HG03565 (cell line): ENCODE measurements at regions not wholly inside any gene's neighbourhood (a gene's known extent, or its start where the extent isn't known, plus 50 kb on each side); places are given as distances from the start of the nearest gene placed in this dataset.
"Not testable (repeated sequence)": the region's sequence is repeated elsewhere in the genome, so short reads cannot be mapped to it uniquely, and the experiment has no call there.

ENCODE experiments used
- ATAC-seq: cut with Tn5 transposase; IDR thresholded peaks from one replicate; pipeline ENCODE4 v1.9.1; 2021; ENCODE audit warnings: mild to moderate bottlenecking, moderate library complexity; ENCODE audit not compliant: unreplicated experiment

DNA sequence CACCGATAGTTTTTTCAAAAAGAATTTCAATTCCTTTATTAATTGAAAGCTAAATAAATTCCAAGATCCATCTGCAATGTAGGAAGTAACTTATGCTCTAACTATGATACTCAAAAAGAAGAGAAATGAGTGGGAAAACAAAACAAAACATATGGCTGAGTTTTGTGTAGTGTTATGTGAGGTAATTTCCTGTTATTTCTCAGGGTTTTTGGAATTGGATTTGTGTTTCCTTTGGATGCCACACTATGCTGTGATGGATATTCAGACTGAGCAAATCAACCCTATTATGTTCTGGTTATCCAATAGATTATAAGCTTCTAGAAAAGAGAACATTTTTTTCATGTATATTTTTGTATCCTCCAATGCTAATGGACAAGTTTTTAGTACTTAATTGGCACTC, 73.4 kb upstream of the RAPGEF2 start:
- no peak for ATAC-seq

DNA sequence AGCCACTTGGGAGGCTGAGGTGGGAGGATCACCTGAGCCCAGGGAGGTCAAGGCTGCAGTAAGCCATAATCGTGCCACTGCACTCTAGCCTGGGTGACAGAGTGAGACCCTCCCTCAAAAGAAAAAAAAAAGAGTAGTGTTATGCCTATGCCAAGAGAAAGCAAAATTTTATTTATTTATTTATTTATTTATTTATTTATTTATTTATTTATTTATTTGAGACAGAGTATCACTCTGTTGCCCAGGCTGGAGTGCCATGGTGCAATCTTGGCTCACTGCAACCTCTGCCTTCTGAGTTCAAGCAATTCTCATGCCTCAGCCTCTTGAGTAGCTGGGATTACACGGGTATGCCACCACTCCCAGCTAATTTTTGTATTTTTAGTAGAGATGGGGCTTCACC, 72.6 kb upstream of the RAPGEF2 start:
- ATAC-seq: not testable (repeated sequence)

DNA sequence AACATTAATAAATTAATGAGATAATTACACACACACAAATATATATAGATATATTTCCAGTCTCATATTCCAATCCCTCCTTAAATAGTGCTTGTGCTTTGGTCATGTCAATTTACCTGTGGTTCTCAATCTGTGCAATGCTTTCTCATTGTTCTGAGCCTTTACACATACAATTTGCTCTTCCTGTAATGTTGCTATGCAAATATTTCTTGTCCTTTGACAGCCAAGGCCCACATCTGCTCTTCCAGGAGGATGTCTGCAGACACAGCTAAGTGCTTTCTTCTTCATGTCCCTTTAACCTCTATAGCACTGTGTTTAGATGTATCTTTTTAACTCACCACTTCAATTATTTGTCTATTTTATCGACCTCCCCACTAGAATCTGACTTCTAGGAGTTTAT, 67.3 kb upstream of the RAPGEF2 start:
- ATAC-seq: peak; percentile 60

DNA sequence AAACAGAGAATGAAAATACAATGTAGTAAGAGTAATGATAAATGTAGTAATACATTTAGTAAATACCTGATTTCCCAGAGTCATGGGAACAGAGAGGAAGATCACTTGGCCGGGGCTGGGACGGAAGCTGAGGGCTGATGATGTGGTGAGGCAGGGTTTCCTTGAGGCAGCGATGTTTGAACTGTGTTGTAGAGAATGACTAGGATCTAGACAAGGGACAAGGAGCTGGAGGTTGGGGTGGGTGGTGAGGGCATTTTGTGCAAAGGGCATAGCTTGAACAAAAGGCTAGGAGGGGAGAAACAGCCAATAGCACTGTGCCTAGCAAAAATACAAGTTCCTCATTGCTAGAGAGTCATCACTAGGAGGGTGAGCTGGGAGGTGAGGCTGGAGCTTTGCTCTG, 64.3 kb upstream of the RAPGEF2 start:
- ATAC-seq: no peak

DNA sequence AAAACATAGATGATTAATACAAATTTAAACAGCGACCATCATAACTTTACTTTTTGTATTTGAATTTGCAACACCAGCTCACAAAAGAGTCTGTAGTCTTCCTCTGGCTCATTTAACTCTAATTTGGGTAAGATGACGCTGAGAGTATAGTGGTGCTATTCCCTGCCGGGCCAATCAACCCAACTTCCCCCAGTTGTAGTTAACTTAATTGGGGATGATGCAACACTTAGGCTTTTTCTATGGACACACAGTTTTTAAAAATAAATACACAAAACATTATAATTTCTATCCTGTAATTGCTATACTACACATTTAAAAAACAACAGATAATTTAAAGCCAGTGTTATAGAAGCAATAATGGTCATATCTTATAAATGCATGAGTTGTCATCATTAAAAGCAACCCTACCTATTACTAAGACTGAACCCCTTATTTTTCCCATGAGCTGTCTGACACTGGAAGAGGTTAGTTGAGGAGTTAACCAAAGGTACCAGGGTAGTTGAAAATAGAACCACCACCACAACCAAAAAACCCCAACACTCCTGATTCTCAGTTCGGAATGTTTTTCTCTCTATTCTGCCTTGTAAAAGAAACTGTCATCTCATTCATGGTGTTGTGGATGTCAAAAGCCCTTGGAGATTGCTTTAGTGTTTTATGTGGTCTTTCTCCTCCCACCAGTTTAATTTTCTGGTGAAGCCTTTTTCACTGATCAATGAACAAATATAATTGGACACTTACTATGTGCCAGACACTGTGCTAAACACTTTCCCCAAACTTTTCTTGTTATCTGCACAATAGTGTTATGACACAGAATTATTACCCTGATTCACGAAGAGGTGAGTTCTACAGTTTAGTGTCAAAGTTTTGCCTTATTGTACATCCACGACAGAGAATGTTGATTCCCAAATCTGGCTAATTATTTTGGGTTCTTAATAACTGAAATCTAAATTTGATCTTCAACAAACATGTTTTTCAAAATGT, 61.5 kb upstream of the RAPGEF2 start:
- ATAC-seq: no peak

DNA sequence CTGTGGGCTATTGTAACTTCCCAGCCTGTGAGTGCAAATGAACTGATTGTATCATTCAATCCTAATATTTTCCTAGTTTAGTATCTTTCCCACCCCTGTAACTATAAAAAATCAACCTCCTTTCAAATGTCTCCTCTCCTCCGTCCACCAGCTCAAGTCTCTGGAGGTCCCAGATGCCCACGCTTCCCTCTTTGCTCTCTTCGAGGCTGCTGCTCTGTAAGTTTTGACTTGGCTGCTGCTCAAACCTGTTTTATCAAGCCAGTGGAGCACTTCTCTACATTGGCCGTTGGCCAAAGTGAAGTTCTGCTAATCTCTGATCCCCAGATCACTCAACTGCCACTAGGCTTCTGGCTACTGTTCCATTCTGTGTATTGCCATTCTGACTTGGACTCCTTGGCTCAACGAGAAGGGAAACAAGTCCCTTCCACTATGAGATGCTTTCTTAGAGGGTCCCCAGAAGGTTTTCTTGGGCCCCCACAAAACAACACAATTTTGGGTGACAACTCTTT, 60.7 kb upstream of the RAPGEF2 start:
- ATAC-seq: no peak

DNA sequence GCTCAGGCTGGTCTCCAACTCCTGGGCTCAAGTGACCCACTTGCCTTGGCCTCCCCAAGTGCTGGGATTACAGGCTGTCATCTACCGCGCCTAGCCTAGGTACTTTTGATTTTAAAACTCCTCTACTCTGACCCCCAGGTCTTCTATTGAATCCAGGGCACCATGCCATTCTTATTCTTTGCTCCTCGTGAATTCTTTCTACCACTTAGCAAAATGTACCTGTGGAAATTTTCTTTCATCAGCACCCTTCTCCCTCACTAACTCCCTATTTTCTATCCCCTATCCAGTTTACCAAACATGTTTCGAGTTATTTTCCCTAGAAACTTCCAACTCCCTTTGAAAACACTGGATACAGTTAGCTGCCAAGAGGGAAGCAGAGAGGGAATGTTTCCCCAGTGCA, 60.0 kb upstream of the RAPGEF2 start:
- ATAC-seq: no peak

DNA sequence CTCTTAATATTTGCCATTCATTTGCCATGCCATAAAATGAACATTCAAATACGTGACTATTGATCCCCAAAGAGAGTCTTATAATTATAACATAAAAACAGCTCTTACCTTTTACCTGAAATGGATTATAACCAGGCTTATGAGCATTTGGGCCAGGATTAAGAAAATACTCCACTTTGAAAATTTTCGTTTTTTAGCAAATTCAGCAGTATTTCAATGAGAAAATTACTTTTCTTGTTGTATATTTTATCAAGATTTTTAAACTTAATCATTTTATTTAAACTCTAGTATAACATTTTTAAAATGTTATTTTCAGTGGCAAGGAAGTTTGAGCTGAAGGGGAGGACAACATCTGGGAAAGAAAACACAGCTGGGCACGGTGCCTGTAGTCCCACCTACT, 59.0 kb upstream of the RAPGEF2 start:
- no peak for ATAC-seq

DNA sequence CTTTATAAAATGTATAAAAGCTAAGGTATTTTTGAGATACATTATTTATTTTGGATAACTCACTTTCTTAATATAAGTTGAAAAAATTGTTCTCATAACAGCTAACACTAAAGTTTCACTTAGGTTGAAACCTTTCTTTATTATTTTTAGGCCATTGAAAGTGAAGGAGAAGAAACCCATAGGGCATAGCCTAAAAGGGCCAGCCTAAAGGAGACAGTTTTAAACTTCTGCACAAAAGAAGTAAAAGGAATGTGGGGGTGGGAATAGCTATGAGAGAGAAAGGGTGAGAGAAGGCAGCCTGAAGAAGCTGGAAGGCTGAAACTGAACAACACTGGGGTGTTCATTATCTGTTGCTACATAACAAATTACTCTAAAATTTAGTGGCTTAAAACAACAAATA, 57.6 kb upstream of the RAPGEF2 start:
- no peak for ATAC-seq

DNA sequence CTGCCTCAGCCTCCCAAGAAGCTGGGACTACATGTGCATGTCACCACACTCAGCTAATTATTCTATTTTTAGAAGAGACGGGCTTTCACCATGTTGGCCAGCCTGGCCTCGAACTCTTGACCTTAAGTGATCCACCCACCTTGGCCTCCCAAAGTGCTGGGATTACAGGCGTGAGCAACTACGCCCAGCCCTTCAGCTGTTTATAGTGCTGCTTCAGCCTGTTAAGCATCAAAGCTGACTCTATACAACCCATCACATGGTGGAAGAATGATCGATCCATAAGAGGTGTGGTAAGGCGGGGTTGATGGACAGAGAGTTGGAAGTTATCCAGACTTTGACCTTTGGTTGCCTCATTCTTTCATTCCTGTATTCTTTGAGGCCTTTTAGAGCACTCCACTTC, 56.2 kb upstream of the RAPGEF2 start:
- ATAC-seq: no peak

DNA sequence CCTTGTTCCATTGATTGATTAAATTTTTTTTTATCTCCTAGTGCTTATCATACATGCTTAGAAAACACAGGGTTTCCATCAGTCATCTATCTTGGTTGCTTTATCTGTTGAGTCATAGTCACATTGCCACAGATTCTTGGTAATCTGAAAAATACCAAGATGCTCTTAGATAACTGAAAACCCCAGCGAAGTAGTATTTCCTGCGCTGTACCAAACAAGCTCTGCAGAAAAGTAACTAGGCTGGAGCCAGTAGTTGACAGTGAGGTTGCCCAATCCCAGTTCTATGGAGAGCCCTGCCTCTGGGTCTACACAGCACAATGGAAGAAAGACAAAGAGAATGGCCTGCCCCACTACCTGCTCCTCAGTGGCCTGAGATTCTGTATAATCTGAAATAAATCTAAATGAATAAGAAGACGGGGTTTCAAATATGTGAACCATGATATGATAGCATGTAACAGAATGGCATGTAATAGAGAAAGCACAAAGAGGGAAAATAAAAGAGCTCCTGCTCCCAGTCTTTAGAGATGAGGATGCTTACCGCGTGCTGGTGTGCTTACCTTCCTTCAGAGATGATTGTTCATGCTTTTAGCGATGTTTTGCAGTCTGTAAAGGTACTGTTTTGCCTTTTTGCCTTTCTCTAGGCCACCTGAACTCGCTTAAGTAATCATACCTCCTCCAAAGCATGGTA, 55.3 kb upstream of the RAPGEF2 start:
- ATAC-seq: no peak

DNA sequence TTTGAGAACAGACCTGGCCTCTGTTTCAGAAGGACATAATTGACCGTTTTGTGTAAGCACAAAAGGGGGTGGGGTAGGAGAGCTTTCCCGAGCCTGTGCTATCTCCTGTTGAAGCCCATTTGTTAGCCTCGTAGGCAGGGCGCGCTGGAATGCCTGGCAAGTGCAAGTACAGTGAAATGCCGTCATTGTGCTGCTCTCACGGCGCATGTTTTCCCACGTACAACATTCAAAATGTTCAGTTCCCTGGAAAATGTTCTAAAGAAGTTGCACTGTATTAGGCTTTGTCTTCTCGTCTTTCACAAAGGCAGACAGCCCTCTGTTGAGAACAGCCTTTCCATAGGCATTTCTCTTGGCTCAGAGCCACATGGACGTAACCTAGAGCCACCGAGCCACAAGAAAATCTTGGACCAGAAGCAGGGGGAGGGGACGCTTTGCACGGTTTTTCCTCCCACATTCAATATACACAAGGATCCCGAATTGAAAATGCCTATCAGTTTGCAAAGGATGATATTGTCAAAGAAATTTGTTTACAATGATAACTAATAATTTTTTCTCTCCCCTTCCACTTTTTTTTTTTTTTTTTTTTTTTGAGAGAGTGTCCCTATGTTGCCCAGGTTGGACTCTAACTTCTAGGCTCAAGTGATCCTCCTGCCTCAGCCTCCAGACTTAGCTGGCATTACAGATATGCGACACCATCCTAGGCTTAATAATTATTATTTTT, 54.6 kb upstream of the RAPGEF2 start:
- no peak for ATAC-seq

DNA sequence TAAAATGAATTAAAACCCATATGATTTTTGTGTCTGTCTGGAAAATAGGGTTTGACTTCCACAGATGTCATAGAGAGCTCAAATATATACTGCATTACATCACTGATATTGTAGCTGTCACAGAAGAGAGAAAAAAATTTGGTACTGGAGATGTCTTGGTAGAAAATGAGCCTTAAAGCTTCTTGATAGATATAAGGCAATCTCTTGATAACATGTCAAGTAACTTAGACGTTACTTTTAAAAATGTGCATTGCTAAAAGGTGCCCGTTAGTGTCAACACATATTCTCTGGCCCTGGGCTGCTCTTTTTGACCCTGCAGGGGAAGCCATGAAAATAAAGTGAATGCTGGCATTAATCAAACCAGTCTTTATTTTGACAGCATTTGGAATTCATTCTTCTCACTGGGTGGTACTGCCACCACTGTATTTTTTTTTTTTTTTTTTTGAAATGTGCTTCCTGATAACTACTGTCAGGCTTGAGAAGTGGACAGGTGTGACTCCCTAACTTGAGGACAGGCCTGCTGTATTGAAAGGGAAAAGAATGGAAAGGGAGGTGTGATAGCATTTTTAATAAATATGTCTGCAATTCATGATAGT, 53.0 kb upstream of the RAPGEF2 start:
- no peak for ATAC-seq

DNA sequence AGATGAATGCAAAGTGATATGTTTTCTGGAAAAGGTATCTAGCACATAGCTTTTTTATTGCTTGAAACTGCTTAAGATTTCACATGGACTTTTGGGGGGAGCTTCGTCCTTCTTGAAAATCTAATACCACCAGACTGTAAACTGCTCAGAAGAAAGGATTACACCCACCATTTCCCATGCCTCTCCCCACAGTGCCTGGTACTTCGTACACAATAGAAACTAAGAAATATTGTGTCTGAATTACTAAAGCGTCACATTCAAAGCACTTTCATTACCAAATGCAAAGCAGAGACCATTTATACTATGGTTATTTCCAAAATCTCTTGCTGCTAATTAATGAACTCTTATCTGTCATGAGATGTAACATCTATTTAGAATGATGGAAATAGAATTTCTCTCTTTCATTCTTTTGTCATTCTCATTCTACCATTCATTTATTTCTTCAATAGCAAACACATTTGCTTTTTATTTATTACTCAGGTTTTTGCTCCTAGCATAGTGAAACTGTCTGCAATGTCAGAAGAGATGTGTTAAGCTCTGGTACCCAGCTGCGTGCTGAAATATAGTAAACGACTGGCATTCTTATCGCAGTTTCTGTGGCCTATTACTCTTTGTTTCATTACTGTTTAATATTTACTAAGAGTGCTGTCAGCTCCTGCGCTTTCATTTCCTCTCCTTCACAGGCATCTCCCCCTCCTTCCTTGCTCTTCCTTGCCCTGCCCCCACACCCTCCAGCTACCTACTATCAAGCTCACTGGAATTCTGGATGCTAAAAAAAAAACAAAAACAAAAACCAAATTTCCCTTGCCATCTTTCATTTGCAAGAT, 51.4 kb upstream of the RAPGEF2 start:
- peak; percentile 69 for ATAC-seq

DNA sequence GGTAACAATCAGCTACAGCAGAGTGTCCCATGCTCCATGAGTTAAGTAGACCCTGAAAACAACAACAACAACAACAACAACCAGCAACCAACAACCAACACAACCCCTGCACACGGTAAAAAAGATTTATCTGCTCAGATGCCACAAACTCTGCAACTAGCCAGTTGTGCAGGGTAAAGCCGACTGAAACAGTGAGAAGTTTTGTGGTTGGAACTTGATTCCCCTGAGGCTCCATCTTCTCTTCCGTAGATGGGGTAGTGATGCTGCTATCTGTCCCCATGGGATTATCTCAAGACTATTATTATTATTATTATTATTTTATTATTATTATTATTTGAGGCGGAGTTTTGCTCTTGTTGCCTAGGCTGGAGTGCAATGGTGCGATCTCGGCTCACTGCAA, 50.6 kb upstream of the RAPGEF2 start:
- ATAC-seq: peak; percentile 64
